Stimulated activated CD8-positive, alpha-beta memory T cell treated with anti-CD3 and anti-CD28 coated beads, Interleukin-4, amount 100 ng/mL, for 24 hours (primary cell): ENCODE measurements at regions not wholly inside any gene's neighbourhood (a gene's known extent, or its start where the extent isn't known, plus 50 kb on each side); places are given as distances from the start of the nearest gene placed in this dataset.

Source experiments
- DNase-seq: peaks from one replicate; pipeline ENCODE4 v3.0.0-alpha.2; 2020; ENCODE audit warnings: low read depth

DNA sequence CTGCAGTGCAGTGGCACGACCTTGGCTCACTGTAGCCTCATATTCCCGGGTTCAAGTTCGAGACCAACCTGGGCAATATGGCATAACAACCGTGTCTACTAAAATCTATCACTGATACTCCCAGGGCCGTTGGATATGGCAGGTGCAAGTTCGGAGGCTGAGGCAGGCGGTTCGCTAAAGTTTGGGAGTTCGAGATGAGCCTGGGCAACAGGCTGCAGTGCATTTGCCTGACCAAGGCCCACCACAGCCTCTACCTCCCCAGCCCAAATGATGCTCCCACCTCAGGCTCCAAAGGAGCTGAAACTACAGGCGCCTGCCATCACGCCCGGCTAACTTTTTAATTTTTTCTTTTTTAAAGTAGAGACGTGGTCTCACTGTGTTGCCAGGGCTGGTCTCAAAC lies 177.1 kb upstream of the ALG10B start:
- DNase-seq, result no peak

DNA sequence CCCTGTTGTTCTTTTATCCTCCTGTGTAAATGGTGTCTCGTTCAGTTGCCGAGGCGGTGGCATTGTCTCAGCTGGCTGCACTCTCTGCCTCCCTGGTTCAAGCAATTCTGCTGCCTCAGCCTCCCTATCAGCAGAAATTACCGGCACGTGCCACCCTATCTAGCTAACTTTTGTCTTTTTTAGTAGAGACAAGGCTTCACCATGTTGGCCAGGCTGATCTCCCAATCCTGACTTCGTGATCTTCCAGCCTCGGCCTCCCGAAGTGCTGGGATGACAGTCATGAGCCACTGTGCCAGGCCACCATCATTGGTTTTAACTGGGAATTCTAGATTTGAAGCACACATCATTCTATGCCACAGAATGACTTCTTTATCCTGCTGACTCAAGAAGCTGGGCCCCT lies 175.3 kb upstream of the ALG10B start:
- DNase-seq, result no peak

DNA sequence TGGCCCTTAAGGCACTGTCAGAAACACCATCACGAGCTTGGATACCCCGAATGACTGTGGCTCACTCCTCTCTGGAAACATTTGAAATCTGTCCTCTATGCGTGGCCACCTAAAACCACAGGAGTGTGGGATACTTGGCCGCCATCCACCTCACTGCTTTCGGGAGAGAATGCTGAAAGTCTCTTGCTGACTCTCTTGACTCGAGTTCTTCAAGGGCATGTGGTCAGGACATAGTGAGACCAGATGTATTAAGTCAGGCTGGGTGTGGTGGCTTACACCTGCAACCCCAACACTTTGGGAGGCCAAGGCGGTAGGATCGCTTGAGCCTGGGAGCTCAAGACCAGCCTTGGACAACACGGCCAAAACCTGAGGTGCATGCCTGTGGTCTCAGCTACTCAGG lies 174.7 kb upstream of the ALG10B start:
- no peak for DNase-seq

DNA sequence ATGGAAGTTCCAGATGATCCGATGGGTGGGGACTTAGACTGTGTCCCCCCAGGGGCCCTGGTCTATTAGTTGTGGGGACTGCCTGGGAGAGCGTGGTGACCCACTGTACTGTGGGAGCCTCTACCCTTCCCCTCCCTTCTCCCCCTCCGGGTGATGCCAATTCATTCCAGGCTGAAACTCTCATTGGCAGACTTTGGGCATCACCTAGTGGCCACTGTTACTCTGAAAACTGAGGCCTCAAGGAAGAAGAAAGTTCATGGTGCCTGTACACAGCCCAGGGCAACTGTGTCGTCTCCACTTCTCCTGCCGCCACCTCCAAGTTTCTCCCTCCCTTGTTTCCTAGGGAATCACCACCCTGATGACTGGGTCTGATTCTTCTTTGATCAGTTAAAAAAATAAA lies 173.6 kb upstream of the ALG10B start:
- DNase-seq, result no peak

DNA sequence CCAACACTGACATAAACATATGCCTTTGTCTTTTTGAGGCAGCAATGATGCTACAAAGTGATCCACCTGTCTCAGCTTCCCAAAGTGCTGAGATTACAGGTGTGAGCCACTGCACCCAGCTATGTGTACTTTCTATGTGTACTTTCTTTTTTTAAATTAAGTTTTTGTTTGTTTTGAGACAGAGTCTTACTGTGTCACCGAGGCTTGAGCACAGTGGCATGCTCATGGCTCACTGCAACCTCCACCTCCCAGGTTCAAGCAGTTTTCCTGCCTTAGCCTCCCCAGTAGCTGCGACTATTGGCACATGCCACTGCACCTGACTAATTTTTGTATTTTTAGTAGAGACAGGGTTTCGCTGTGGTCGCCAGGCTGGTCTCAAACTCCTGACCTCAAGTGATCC lies 172.5 kb upstream of the ALG10B start:
- DNase-seq, result no peak

DNA sequence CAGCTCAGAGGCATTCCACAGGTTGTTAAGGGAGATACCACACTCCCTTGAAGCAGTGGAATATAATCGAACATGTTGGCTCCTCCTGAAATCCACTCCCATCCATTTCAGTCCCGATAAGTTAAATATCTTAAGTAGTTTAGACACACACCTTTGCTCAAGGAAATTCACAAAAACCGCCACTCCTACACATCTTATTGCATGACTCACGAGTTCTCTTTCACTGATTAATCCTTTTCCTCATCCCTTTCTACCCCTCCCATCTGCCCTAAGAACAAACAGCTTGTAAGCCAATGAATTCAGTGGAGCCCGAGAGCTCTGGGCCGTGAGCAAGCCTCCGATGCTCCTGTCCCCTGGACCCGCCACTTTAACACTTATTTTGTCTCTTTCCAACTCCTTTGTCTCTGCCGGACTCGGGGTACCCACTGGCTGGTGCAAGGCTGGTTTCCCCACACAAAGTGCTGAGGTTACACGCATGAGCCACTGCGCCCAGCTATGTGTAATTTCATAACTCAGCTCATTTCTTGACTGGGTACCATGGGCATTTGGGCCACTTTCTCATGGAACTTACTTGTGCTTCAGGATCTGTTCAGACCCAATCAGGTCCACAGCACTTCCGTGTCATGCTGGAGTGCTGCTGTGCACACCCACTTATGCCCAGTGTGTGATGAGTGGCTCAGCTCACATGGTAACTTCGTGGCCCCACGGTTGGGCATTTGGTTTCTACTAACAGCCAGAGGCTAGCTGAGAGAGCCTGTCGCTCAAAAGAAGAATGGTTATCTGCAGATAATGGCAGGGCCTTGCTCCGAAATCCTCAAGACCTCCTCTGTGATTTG lies 171.8 kb upstream of the ALG10B start:
- no peak for DNase-seq

DNA sequence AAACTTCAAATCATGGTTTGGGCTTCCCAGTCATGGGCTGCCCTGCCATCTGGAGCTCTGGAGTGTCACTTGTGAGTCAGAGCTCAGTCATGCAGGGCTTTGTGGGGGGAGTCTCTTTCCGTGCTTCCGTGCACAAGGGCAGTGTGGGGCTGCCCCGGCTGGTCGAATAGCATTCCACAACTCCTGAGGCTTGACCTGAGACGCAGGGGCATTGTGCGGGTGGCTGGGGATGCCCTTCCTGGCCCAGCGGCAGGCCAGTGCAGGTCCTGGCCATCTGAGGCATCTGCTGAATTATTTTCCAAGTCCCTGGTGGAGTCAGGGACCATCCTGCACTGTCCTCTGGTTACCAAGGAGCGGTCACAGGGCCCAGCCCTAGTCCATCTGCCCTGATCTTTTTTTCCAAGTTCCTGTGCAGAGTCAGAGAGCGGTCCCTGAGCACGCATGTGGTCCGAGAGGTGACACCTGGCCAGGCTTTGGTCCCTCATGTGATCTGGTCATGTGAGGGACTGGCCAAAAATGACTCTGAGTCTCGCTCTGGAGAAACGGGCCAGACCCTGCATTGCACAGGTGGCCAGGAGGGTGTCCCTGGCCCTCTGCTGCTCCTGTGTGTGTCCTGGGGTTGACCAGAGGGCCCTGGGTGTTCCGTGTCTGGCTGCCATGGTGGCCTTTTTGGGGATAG lies 167.0 kb upstream of the ALG10B start:
- no peak for DNase-seq

DNA sequence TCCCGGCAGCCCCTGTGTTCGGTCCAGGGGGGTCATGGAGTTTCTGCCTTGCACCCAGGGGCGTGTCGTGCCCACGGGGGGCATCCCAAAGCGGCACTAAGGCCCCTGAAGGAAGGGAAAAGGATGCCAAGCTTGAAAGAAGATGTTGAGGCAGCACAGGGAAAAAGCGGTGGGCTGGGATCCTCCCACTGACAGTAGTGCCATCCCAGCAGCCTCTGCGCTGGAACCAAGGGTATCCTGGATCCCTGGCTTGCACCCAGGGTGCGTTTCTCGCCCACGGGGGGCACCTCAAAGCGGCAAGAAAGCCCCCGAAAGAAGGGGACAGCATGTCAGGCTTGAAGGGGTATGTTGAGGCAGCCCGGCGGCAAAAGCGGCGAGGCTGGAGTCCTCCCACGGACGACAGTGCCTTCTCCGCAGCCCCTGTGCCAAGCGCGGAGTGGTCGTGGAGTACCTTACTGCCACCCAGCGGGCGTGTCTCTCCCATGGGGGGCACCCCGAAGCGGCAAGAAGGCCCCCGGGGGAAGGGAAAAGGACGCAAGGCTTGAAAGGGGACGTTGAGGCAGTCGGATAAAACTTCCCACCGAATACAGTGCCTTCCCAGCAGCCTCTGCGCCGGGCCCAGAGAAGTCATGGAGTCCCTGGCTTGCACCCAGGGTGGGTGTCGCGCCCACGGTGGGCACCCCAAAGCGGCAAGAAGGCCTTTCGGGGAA lies 164.4 kb upstream of the ALG10B start:
- DNase-seq, result no peak

DNA sequence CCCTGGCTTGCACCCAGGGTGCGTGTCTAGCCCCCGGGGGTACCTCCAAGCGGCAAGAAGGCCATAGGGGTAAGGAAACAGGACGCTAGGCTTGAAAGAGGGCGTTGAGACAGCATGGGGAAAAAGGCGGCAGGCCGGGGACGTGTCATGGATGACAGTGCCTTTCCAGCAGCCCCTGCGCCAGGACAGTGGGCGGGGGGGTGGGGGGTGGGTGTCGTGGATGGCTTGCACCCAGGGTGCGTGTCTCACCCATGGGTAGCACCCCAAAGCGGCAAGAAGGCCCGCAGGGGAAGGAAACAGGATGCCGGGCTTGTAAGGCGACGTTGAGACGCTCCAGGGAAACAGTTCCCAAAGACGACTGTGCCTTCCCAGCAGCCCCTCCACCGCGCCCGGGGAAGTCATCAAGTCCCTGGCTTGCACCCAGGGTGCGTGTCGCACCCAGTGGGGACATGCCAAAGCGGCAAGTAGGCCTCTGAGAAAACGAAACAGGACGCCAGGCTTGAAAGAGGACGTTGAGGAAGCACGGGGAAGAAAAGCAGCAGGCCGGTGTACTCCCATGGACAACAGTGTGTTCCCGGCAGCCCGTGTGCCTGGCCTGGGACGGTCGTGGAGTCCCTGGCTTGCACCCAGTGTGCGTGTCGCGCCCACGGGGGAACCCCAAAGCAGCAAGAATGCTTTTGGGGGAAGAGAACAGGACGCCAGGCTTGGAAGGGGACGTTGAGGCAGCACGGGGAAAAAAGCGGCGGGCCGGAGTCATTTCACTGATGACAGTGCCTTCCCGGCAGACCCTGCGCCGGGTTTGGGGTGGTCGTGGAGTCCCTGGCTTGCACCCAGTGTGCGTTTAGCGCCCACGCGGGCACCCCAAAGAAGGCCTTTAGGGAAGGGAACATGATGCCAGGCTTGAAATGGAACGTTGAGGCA lies 163.5 kb upstream of the ALG10B start:
- DNase-seq, result no peak

DNA sequence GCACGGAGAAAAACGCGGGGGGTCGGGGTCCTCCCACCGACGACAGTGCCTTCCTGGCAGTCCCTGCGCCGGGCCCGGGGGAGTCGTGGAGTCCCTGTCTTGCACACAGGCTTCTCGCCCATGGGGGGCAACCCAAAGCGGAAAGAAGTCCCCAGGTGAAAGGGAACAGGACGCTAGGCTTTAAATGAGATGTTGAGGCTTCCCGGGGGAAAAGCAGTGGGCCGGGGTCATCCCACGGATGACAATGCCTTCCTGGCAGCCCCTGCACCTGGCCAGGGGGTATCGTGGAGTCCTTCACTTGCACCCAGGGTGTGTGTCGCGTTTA lies 162.9 kb upstream of the ALG10B start:
- DNase-seq, result no peak

DNA sequence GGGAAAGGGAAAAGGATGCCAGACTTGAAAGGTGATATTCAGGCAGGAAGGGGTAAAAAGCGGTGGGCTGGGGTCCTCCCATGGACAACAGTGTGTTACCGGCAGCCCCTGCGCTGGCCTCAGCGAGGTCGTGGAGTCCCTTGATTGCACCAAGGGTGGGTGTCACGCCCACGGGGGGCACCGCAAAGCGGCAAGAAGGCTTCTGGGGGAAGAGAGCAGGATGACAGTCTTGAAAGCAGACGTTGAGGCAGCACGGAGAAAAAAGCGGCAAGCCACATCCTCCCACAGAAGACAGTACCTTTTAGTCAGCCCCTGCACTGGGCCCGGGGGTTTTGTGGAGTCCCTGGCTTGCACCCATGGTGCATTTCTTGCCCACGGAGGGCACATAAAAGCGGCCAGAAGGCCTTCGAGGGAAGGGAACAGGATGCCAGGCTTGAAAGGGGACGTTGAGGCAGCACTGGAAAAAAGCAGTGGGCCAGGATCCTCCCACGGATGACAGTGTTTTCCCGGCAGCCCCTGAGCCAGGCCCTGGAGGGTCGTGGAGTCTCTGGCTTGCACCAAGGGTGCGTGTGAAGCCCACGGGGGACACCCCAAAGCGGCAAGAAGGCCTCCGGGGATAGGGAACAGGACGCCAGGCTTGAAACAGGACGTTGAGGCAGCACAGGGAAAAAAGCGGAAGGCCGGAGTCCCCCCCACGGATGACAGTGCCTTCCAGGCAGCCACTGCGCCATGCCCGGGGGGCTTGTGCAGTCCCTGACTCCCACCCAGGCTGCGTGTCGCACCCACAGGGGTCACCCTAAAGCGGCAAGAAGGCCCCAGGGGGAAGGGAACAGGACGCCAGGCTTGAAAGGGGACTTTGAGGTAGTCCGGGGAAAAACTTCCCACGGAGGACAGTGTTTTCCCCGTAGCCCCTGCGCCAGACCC lies 162.2 kb upstream of the ALG10B start:
- no peak for DNase-seq

DNA sequence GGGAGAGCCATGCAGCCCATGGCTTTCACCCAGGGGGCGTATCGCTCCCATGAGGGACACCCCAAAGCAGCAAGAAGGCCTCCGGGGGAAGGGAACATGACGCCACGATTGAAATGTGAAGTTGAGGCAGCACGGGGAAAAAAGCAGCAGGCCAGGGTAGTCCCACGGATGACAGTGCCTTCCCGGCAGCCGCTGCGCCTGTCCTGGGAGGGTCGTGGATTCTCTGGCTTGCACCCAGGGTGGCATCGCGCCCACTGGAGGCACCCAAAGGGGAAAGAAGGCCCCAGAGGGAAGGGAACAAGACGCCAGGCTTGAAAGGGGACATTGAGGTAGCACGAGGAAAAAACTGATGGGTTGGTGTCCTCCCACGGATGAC lies 161.6 kb upstream of the ALG10B start:
- DNase-seq, result no peak

DNA sequence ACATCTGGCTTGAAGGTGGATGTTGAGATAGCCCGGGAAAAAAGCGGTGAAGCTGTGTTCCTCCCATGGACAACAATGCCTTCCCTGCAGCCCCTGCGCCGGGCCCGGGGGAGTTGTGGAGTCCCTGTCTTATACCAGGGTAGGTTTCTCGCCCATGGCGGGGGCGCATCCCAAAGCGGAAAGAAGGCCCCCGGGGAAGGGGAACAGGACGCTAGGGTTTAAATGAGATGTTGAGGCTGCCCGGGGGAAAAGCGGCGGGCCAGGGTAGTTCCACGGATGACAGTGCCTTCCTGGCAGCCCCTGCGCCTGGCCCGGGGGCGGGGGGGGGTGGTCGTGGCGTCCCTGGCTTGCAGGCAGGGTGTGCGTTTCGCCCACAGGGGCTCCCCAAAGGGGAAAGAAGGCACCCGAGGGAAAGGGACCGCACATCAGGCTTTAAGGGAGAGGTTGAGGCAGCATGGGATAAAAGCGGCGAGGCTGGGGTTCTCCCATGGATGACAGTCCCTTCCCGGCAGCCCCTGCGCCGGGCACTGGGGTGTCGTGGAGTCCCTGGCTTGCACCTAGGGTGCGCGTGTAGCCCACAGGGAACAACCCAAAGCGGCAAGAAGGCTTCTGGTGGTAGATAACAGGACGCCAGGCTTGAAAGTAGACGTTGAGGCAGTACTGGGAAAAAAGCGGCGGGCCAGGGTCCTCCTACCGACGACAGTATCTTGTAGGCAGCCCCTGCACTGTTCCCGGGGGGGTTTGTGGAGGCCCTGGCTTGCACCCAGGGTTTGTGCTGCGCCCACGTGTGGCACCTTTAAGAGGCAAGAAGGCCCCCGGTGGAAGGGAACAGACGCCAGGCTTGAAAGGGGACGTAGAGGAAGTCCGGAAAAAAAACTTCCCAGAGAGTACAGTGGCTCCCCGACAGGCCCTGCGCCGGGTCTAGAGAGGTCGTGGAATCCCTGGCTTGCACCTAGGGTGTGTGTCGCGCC lies 160.8 kb upstream of the ALG10B start:
- DNase-seq, result no peak

DNA sequence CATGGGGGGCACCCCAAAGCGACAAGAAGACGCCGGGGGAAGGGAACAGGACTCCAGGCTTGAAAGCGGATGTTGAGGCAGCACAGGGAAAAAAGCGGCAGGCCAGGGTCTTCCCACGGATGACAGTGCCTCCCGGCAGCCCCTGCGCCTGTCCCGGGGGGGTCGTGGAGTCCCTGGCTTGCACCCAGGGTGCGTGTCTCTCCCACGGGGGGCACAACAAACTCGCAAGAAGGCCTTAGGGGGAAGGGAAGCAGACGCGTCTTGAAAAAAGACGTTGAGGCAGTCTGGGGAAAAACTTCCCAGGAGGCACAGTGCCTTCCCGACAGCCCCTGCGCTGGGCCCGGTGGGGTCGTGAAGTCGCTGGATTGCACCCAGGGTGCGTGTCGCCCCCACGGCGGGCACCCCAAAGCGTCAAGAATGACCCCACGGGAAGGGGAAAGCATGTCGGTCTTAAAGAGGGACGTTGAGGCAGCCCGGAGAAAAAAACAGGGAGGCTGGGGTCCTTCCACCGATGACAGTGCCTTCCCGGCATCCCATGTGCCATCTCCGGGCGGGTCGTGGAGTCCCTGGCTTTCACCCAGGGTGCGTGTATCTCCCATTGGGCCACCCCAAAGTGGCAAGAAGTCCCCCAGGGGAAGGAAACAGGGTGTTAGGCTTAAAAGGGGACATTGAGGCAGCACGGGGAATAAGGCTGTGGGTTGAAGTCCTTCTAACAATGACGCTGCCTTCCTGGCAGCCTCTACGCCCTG lies 159.9 kb upstream of the ALG10B start:
- DNase-seq, result no peak

DNA sequence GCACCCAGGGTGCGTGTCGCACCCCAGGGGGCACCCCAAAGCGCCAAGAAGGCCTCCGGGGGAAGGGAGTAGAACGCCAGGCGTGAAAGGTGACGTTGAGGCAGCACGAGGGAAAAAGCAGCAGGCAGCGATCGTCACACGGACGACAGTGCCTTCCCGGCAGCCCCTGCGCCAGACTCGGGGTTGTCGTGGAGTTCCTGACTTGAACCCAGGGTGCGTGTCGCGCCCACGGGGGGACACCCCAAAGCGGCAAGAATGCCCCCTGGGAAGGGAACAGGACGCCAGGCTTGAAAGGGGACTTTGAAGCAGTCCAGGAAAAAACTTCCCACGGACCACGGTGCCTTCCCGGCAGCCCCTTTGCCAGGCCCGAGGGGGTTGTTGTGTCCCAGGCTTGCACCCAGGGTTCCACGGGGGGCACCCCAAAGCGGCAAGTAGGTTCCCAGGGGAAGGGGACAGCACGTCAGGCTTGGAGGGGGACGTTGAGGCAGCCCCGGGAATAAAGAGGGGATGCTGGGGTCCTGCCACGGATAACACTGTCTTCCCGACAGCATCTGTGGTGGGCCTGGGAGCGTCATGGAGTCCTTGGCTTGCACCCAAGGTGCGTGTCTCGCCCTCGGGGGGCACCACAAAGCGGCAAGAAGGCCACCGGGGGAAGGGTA lies 159.2 kb upstream of the ALG10B start:
- DNase-seq, result no peak

DNA sequence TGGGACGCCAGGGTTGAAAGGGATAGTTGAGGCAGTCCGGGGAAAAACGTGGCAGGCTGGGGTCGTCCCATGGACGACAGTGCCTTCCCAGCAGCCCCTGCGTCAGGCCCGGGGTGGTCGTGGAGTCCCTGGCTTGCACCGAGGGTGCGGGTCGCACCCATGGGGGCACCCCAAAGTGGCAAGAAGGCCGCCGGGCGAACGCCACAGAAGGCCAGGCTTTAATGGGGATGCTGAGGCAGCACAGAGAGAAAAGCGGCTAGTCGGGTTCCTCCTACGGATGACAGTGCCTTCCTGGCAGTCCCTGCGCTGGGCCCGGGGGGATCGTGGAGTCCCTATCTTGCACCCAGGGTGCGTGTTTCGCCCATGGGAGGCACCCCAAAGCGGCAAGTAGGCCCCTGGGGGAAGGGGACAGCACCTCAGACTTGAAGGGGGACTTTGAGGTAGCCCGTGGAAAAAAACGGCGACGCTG lies 158.6 kb upstream of the ALG10B start:
- DNase-seq, result no peak

DNA sequence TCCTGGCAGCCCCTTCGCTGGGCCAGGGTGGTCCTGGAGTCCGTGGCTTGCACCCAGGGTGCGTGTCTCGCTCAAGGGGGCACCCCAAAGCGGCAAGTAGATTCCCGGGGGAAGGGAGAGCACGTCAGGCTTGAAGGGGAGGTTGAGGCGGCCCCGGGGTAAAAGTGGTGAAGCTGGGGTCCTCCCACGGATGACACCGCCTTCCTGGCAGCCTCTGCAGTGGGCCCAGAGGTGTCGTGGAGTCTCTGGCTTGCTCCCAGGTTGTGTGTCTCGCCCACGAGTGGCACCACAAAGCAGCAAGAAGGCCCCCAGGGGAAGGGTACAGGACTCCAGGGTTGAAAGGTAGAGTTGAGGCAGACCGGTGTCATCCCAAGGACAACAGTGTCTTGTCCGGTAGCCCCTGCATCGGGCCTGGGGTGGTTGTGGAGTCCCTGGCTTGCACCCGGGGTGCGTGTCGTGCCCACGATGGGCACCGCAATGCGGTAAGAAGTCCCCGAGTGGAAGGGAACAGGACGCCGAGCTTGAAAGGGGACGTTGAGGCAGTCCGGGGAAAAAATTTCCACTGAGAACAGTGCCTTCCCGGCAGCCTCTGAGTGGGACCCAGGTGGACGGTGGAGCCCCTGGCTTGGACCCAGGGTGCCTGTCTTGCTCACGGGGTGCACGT lies 158.0 kb upstream of the ALG10B start:
- no peak for DNase-seq

DNA sequence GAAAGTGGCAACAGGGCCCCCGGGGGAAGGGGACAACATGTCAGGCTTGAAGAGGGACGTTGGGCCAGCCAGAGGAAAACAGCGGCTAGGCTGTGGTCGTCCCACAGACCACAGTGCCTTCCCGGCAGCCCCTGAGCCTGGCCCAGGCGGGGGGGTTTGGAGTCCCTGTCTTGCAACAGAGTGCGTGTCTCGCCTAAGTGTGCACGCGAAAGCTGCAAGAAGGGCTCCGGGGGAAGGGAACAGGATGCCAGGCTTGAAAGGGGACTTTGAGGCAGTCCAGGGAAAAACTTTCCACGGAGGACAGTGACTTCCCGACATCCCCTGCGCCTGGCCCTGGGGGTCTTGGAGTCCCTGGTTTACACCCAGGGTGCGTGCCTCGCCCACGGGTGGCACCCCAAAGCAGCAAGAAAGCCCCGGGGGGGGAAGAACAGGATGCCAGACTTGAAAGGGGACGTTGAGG lies 157.5 kb upstream of the ALG10B start:
- no peak for DNase-seq
